SK-N-SH (cell line): ENCODE measurements at regions not wholly inside any gene's neighbourhood (a gene's known extent, or its start where the extent isn't known, plus 50 kb on each side); places are given as distances from the start of the nearest gene placed in this dataset.

Experiments
- CTCF ChIA-PET: fragments of 300-600, 350-600 bp; formaldehyde crosslinking; extraction: SDS; loops from one replicate; lab custom pipeline; 2021; lab: Yijun Ruan, JAX
- POLR2A ChIA-PET: fragments of 350-600 bp; sonication (Branson Sonifier 250); formaldehyde crosslinking; extraction: SDS; loops from one replicate; lab custom pipeline; 2020; ENCODE audit warnings: antibody characterized with exemption, inconsistent platforms; lab: Yijun Ruan, JAX
- DNase-seq: peaks from one replicate; pipeline ENCODE4 v3.0.0; 2012
- H2AFZ ChIP-seq: fragments of 200-600 bp; sonication (generic); 2 replicates; pipeline ENCODE4 v1.8.1; 2016; ENCODE audit warnings: antibody characterized with exemption, mild to moderate bottlenecking, low read depth
- H3F3A ChIP-seq: fragments of 200-600 bp; sonication (generic); replicated peaks from 2 replicates; pipeline ENCODE3; 2016; ENCODE audit warnings: antibody characterized with exemption, mild to moderate bottlenecking; ENCODE audit not compliant: insufficient read depth
- H3K27ac ChIP-seq, 2 experiments: fragments of 200-500 bp in 1 of 2; fragments of 200-600 bp in 1 of 2; sonication (Bioruptor generic) in 1 of 2; sonication (generic), shearing (Covaris generic) in 1 of 2; 2 replicates each; pipeline versions ENCODE4 v1.5.1 to v1.6.1; 2014 to 2016; ENCODE audit warnings: low read depth in 2 of 2, inconsistent platforms in 1 of 2, low read length in 1 of 2, mild to moderate bottlenecking in 1 of 2, mixed read lengths in 1 of 2
- H3K27me3 ChIP-seq: fragments of 200-600 bp; sonication (generic), shearing (Covaris generic); 2 replicates; pipeline ENCODE4 v1.6.1; 2016; ENCODE audit warnings: mixed run types; ENCODE audit not compliant: insufficient read depth
- H3K36me3 ChIP-seq, 2 experiments: fragments of 200-500 bp in 1 of 2; fragments of 200-600 bp in 1 of 2; sonication (Bioruptor generic) in 1 of 2; sonication (generic) in 1 of 2; replicated peaks in 1 of 2; 2 replicates each; pipeline versions ENCODE3 to v1.5.1; 2014 to 2016; ENCODE audit warnings: low read length in 1 of 2, mild to moderate bottlenecking in 1 of 2; ENCODE audit not compliant: insufficient read depth in 2 of 2, control insufficient read depth in 1 of 2
- H3K4me1 ChIP-seq, 2 experiments: fragments of 200-500 bp in 1 of 2; fragments of 200-600 bp in 1 of 2; sonication (Bioruptor generic) in 1 of 2; sonication (generic), shearing (Covaris generic) in 1 of 2; 2 replicates each; pipeline versions ENCODE4 v1.5.1 to v1.6.1; 2014 to 2016; ENCODE audit warnings: low read depth in 1 of 2, low read length in 1 of 2, mixed run types in 1 of 2; ENCODE audit not compliant: insufficient read depth in 2 of 2, control insufficient read depth in 1 of 2
- H3K4me2 ChIP-seq: fragments of 200-600 bp; sonication (generic), shearing (Covaris generic); 2 replicates; pipeline ENCODE4 v1.6.1; 2017; ENCODE audit warnings: mixed run types
- H3K4me3 ChIP-seq, 2 experiments: fragments of 200-500 bp in 1 of 2; fragments of 200-600 bp in 1 of 2; sonication (Bioruptor generic) in 1 of 2; sonication (generic), shearing (Covaris generic) in 1 of 2; 2 replicates each; pipeline versions ENCODE4 v1.5.1 to v1.8.1; 2014 to 2016; ENCODE audit warnings: low read depth in 2 of 2, inconsistent platforms in 1 of 2, low read length in 1 of 2, mild to moderate bottlenecking in 1 of 2, mixed read lengths in 1 of 2, moderate library complexity in 1 of 2
- H3K79me2 ChIP-seq: fragments of 200-600 bp; sonication (generic); 2 replicates; pipeline ENCODE4 v1.8.1; 2017; ENCODE audit warnings: mild to moderate bottlenecking; ENCODE audit not compliant: insufficient read depth
- H3K9ac ChIP-seq: fragments of 200-600 bp; sonication (generic); 2 replicates; pipeline ENCODE4 v1.6.1; 2017; ENCODE audit warnings: mixed run types
- H3K9me2 ChIP-seq: fragments of 200-600 bp; sonication (generic); 2 replicates; pipeline ENCODE4 v1.6.1; 2017; ENCODE audit warnings: mixed run types
- H3K9me3 ChIP-seq: fragments of 200-600 bp; sonication (generic); 2 replicates; pipeline ENCODE4 v1.6.1; 2017; ENCODE audit warnings: mixed run types, mild to moderate bottlenecking, moderate library complexity
- H4K20me1 ChIP-seq: fragments of 200-600 bp; sonication (generic); 2 replicates; pipeline ENCODE4 v1.6.1; 2017; ENCODE audit warnings: mild to moderate bottlenecking, mixed run types; ENCODE audit not compliant: insufficient read depth
- CHD2 ChIP-seq: fragments of 150-350 bp; IDR thresholded peaks from 2 replicates; pipeline ENCODE4 v1.6.1; 2018; ENCODE audit warnings: low read length; ENCODE audit not compliant: partially characterized antibody
- ELF1 ChIP-seq: IDR thresholded peaks from 2 replicates; pipeline ENCODE4 v1.4.0; 2012
- EP300 ChIP-seq, 2 experiments: IDR thresholded peaks; 2 replicates each; pipeline versions ENCODE4 v1.4.0 to v1.6.1; 2012; ENCODE audit warnings: borderline replicate concordance in 1 of 2, low read depth in 1 of 2, low read length in 1 of 2
- FOSL2 ChIP-seq: IDR thresholded peaks from 2 replicates; pipeline ENCODE4 v1.4.0; 2012; ENCODE audit warnings: low read depth, mild to moderate bottlenecking, moderate library complexity, borderline replicate concordance
- FOXM1 ChIP-seq: IDR thresholded peaks from 2 replicates; pipeline ENCODE4 v1.4.0; 2012; ENCODE audit warnings: low read depth, mild to moderate bottlenecking
- GABPA ChIP-seq: IDR thresholded peaks from 2 replicates; pipeline ENCODE4 v1.4.0; 2012; ENCODE audit warnings: low read depth, mild to moderate bottlenecking
- GATA2 ChIP-seq: sonication (generic); formaldehyde crosslinking; IDR thresholded peaks from 2 replicates; pipeline ENCODE4 v1.5.0; 2020; ENCODE audit warnings: mild to moderate bottlenecking, missing genetic modification reagents
- MXI1 ChIP-seq: IDR thresholded peaks from 2 replicates; pipeline ENCODE4 v1.6.1; 2012; ENCODE audit warnings: mild to moderate bottlenecking, low read depth, low read length, improper control_type of control experiment
- POLR2AphosphoS5 ChIP-seq: IDR thresholded peaks from 2 replicates; pipeline ENCODE4 v1.6.1; 2012; ENCODE audit warnings: low read depth, low read length
- RXRA ChIP-seq: IDR thresholded peaks from 2 replicates; pipeline ENCODE4 v1.4.0; 2012; ENCODE audit warnings: low read depth, mild to moderate bottlenecking, borderline replicate concordance
- WGBS: methylation state at CpG from one replicate; pipeline ENCODE4 v1.1.6; 2017; ENCODE audit warnings: low lambda C conversion rate; 5-methylcytosine and 5-hydroxymethylcytosine counted together
- TF ChIP-seq, protein P1 (sequence below): fragments of 150-350 bp; IDR thresholded peaks from 2 replicates; pipeline ENCODE4 v1.6.1; 2016; ENCODE audit warnings: mild to moderate bottlenecking, low read depth, low read length
- TF ChIP-seq, protein P2 (sequence below): IDR thresholded peaks from 2 replicates; pipeline ENCODE4 v1.4.0; 2012; ENCODE audit warnings: low read depth, borderline replicate concordance
- TF ChIP-seq, protein P3 (sequence below): IDR thresholded peaks from 2 replicates; pipeline ENCODE4; 2012

DNA sequence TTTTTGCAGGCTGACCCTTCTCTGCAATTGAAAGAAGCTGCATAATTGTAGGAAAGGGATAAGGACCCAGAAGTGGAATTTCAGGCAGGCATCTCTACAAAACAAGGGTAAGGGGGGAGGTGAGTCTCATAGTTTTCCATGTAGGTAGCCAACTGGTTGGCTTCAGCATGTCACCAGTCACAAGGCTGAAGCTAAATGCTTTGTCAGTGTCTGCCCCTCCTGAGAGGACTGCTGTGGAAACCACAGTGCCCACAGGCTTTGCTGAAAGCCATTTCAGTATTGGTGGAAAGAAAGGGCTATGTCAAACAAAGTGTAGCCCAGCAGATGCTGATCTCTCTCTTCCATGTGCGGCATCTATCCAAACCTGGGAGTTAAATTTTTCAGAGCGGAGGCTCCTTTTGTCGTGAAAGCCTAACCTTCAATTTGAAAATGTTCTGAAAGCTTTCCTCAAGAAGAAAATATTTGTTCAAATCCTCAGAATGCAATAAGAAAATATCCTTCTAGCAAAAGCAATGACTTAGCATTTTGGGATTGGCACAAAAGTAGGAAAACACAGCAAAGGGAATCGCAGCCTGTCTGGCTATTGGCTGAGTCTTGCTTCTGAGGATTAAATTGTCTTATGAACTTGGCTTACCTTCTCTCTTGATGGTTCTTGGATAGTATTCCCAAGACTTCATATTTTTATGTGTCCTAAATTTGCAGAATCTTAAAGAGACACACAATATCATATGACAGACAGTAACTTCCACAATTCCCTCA lies 591.7 kb downstream of the PLPP3 start:
- no peak for TF ChIP-seq POLR2AphosphoS5
- Histone ChIP-seq H3K79me2 (no peaks in the 10 kb centered on the region), H3K4me3 (no peak overlapping the region), H3F3A (no peaks in the 10 kb centered on the region), H2AFZ (no peak overlapping the region), H3K27ac (peak overlapping the region in 1 of 2 experiments; percentile 98; a peak in 2 of 4 replicates), H3K9ac (no peak overlapping the region), H3K4me2 (no peak overlapping the region), H3K27me3 (no peaks in the 10 kb centered on the region), H3K36me3 (no peaks in the 10 kb centered on the region), H3K9me3 (no peaks in the 10 kb centered on the region), H3K4me1 (peaks cover 0 to 18% of the 10 kb centered on the region in 2 experiments; a peak in 2 of 4 replicates), H3K9me2 (no peaks in the 10 kb centered on the region), H4K20me1 (no peaks in the 10 kb centered on the region)
- POLR2A ChIA-PET, result no interaction called here
- CTCF ChIA-PET, result no interaction called here
- no peak for DNase-seq
- 94% methylated on average over 4 of the region's 4 CpGs for WGBS

DNA sequence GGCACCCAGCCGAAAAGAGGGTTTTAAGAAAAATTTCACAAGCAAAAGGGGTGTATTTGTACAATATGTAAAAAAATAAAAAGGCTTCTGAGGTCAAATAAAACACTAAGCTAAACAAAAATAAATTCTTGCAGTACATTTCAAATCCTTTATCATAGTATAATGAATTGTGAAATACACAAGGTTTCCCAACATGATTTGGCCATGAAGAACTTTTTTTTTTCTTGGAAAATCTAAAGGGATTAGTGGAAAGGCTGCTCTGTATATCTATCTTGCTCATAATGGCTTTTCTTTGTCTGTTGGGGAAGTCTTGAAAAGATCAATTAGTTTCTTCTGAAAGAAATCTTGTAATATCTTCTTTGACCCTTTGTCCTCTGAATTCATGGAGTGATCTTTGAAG lies 593.4 kb downstream of the PLPP3 start:
- no peaks in the 10 kb centered on the region for H3K27me3 ChIP-seq
- H3K4me2 ChIP-seq, result no peak overlapping the region
- no peaks in the 10 kb centered on the region for H4K20me1 ChIP-seq
- no peak for DNase-seq
- H3K4me1 ChIP-seq, result peaks cover 0 to 15% of the 10 kb centered on the region in 2 experiments; a peak in 2 of 4 replicates
- WGBS, result 79% methylated on average over 1 of the region's 1 CpG
- no peaks in the 10 kb centered on the region for H3K9me2 ChIP-seq
- no peak overlapping the region for H3K9ac ChIP-seq
- no peaks in the 10 kb centered on the region for H3K9me3 ChIP-seq
- no peak overlapping the region for H2AFZ ChIP-seq
- no peak overlapping the region for H3K27ac ChIP-seq
- TF ChIP-seq CHD2, result no peak
- TF ChIP-seq EP300 (IDR thresholded peaks at IDR 0.05; ENCODE audit: borderline replicate concordance in 1 of 2, low read depth in 1 of 2, low read length in 1 of 2), result no peak
- TF ChIP-seq, protein P1, sequence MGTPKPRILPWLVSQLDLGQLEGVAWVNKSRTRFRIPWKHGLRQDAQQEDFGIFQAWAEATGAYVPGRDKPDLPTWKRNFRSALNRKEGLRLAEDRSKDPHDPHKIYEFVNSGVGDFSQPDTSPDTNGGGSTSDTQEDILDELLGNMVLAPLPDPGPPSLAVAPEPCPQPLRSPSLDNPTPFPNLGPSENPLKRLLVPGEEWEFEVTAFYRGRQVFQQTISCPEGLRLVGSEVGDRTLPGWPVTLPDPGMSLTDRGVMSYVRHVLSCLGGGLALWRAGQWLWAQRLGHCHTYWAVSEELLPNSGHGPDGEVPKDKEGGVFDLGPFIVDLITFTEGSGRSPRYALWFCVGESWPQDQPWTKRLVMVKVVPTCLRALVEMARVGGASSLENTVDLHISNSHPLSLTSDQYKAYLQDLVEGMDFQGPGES, result no peak
- TF ChIP-seq GATA2 (CRISPR knock-in tag), result no peak
- no peak for TF ChIP-seq MXI1
- no peak for TF ChIP-seq FOSL2
- TF ChIP-seq FOXM1, result no peak
- no peak for TF ChIP-seq ELF1
- TF ChIP-seq, protein P2, sequence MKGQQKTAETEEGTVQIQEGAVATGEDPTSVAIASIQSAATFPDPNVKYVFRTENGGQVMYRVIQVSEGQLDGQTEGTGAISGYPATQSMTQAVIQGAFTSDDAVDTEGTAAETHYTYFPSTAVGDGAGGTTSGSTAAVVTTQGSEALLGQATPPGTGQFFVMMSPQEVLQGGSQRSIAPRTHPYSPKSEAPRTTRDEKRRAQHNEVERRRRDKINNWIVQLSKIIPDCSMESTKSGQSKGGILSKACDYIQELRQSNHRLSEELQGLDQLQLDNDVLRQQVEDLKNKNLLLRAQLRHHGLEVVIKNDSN, result no peak
- TF ChIP-seq, protein P3, sequence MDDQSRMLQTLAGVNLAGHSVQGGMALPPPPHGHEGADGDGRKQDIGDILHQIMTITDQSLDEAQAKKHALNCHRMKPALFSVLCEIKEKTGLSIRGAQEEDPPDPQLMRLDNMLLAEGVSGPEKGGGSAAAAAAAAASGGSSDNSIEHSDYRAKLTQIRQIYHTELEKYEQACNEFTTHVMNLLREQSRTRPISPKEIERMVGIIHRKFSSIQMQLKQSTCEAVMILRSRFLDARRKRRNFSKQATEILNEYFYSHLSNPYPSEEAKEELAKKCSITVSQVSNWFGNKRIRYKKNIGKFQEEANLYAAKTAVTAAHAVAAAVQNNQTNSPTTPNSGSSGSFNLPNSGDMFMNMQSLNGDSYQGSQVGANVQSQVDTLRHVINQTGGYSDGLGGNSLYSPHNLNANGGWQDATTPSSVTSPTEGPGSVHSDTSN, result no peak
- TF ChIP-seq RXRA, result no peak
- no peak for TF ChIP-seq GABPA
- H3F3A ChIP-seq, result no peaks in the 10 kb centered on the region
- CTCF ChIA-PET, result no interaction called here
- no peak overlapping the region for H3K4me3 ChIP-seq
- POLR2A ChIA-PET, result no interaction called here
- H3K79me2 ChIP-seq, result no peaks in the 10 kb centered on the region
- no peaks in the 10 kb centered on the region for H3K36me3 ChIP-seq
